HuH-7.5 (cell line): ENCODE measurements at regions not wholly inside any gene's neighbourhood (a gene's known extent, or its start where the extent isn't known, plus 50 kb on each side); places are given as distances from the start of the nearest gene placed in this dataset.

Experiments used
- DNase-seq: peaks from one replicate; pipeline ENCODE4 v3.0.0; 2011; ENCODE audit warnings: low spot score

- DNase-seq = no peak
Measured at GRCh38 chr9:85428230-85428629, 313.5 kb downstream of the AGTPBP1 start.

DNA sequence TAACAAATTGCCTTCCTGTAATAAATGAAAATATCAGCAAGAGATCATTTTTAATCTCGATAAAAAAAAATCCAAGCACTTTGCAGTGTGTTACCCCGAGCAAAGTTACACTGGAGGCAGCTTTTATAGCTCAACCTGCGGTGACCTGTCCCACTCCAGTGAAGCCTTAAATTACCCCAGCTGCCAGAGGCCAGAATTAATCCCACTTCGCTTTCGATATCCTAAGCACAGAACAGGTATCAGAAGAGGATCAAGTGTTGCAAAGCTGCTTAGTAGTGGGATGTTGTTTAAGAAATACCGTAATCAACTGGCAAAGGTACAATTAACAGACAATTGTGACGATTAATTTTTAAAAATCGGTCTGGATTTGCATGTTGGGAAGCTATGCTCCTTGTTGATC, 314.0 kb downstream of the AGTPBP1 start:
- no peak for DNase-seq

- peak; percentile 57 for DNase-seq
Measured at GRCh38 chr9:85425153-85425611, 316.6 kb downstream of the AGTPBP1 start.

DNA sequence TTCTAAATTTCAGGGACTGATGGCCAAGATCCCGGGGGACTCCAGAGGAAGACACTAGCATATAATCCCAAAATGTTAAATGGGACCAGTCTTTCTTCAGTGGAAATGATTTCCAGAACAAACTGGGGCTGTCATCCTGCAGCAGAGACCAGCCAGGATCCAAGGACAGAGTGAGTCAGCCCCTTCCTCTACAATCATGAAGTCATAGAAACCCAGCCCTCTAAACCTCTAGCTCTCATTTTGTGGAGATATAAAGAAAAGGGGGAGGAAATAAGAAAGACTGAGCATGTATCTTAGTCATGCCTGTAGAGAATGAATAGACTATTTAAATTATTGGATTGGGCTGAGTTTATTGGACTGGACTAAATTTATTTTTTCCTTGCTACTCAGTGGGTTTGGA, 318.3 kb downstream of the AGTPBP1 start:
- no peak for DNase-seq

GRCh38 chr9:85421641-85422040, 320.1 kb downstream of the AGTPBP1 start:
- DNase-seq = no peak

- DNase-seq = no peak
Measured at GRCh38 chr9:85420750-85421149, 321.0 kb downstream of the AGTPBP1 start.

DNA sequence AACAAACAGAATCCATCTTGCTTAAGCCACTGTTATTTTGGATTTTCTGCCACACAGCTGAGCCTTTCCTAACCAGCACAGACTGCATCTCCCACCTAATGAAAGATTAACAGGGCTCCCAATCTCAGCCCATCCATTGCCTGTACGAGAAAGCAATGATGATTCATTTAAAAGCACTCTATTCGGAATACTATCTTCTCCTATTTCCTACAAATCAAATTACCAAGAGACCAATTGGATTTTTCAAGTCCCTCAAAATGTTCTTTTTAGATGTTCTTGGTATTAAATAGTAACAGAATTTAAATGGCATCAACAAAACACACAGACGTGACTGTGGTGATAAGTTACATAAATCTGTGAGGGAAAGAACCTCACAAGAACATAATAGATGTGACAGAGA, 324.1 kb downstream of the AGTPBP1 start:
- DNase-seq = no peak

DNA sequence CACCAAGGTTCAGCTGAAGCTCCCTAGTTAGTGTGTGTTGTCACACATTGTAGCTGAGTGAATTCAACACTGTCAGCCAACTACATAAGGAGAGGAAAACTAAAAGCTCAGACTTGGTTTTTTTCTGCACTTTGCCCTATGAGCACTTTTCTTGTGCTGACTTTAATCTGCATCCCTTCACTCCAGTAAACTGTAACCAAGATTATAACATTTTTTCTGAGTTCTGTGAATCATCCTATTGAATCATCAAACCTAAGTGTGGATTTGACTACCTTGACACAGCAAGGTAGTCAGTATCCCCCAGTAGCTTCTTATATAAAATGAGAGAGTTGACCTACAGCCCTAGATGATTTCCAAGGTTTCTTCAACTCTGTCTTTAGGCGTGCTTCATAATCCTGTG, 325.0 kb downstream of the AGTPBP1 start:
- DNase-seq = no peak

DNA sequence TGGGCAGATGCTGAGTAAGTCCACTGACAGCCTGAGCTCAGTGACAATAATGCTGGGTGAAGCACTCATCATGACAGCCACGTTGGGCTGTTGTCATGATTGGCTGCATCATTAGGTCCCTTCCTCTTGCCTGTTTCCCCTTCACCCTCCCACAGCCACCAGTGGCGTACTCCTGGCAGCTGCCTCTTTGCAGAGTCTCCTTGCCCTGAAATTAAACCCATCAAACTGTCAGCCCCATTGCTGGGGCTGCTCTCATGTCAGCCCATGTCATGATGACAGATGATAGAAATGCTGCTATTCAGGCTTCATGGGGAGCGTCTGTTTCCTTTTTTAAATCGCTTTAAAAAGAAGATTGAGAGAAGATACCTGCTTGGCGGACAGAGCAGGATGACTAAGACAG, 327.4 kb downstream of the AGTPBP1 start:
- DNase-seq = no peak

DNA sequence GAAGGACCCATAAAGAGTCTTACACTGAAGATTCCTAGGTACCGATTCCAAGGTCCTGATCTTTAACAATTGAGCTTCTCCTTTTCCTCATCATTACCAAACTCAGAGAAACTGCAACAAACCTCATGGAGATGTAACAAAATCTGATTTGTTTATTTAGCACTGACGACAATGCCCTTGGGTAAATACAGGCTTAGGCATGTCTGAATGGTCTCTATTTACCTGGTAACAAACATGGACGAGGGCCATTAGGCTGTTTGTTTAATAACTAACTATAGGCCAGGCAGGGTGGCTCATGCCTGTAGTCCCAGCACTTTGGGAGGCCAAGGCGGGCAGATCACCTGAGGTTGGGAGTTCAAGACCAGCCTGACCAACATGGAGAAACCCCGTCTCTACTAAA, 333.3 kb downstream of the AGTPBP1 start:
- DNase-seq = no peak

DNA sequence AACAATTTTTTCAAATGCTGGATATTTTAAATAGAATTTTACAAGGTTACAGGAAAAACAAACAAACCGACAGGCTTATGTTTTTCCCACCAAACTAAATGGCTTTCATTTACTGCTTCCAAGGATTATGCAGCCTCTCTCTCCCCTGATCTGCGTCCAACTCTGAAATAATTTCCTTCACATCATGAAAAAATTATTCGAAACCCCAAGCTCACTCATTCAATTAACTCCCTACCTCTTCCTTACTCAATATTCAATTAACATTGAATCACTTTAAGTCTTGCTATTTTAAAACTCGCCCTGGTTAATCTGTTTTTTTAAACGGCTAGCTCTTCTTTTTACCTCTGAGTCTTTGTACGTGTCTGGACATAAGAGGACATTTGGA, 336.2 kb downstream of the AGTPBP1 start:
- no peak for DNase-seq

GRCh38 chr9:85404911-85405565, 336.7 kb downstream of the AGTPBP1 start:
- DNase-seq = no peak

- DNase-seq = no peak
Measured at GRCh38 chr9:85402551-85402950, 339.2 kb downstream of the AGTPBP1 start.

DNA sequence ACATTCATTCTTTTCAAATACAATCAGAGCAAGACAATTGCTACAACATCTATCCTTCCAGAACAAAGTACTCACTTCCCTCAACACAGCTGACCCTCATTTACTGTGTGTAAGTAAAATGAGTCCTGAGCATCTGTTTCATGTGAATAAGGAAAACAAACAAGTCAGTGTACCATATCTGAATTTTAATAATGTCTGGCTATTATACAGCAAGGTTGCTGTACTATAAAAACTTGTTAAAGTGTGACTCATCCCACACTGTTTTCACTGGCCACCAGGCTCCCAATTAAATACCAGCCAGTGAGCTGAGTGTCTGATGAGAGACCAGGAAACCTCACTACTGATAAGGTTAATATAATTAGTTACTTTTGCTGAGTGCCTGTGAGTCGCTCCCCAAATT, 339.8 kb downstream of the AGTPBP1 start:
- DNase-seq = no peak

DNA sequence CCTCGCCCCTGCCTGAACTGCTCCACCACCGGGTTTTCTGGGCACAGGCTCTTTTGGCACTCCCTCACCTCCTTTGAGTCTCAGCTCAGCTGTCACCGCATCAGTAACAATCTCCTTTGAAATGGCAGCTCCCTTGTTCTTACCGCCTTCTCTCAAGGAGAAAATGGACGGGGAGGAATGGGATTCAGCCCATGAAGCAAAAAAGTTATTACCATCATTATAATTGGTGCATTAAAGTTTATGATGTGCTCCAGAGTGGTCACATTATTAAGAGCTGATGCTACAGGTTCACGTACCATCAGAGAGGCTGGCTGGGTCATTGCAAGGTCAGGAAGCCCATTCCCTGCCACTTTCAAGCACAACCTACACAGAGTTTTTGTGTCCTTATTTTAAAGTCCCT, 344.7 kb downstream of the AGTPBP1 start:
- no peak for DNase-seq

DNA sequence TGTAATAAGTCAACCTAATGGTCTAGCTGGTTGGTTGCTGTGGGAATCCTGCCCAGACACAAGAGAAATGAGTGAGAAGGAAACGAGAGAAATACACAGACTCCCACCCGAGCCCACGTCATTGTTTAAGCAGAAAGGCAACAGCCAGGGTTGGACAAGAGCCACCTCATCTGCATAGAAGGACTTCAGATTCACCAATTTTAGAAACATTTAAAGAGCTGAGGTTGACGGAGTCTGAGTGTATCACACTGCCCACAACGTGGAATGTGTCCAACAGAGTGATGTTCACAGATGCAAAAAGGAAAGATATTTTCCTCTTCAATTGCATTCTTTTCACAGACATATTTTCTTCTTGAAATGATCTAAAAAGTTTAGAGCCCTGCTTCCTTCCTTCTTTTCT, 349.5 kb downstream of the AGTPBP1 start:
- DNase-seq = no peak

DNA sequence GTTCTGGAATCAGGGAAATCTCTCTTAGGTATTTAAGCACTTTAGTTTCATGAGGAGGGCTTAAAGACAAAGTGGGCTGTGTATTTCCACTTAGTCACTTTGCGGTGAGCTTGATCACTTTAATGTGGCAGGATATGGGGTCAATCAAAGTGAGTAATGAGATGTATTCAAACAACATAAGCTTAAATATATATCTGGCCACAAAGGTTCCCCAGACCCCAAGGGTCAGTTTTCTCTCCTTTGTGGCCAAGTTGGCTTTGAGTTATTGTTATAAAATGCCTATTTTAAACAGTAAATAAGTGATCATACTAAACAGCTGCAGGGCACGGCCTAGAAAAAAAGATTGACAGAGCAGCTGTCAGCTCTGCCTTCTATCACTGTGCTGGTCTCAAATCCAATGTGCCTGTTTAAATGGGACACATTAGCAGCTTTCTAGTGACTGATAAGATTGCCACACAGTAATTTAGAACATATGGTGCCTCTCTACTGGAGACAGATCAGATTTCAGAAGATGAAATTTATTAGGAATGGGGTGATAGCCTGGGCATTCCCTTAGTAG, 363.9 kb downstream of the AGTPBP1 start:
- no peak for DNase-seq

GRCh38 chr9:85368781-85369180, 373.0 kb downstream of the AGTPBP1 start:
- no peak for DNase-seq

- no peak for DNase-seq
Measured at GRCh38 chr9:85359161-85359560, 382.6 kb downstream of the AGTPBP1 start.

DNA sequence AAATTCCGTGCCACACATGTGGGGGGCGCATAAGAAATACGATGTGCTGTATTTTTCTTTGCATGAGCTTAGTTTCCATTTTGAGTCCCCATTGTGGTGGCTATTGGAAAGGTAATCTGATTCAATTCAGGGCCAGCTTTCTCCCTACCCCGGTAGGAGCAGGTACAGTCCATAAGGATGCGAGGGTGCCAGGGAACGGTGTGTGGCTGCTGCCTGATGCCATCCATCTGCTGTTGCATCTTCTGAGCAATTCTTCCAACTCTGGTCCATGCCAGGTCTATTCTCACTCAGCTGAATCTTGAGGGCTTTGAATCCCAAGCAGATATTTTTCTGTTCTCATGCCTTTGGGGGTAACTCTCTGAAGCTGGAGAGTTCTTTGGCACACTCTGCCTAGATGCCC, 392.7 kb downstream of the AGTPBP1 start:
- no peak for DNase-seq

DNA sequence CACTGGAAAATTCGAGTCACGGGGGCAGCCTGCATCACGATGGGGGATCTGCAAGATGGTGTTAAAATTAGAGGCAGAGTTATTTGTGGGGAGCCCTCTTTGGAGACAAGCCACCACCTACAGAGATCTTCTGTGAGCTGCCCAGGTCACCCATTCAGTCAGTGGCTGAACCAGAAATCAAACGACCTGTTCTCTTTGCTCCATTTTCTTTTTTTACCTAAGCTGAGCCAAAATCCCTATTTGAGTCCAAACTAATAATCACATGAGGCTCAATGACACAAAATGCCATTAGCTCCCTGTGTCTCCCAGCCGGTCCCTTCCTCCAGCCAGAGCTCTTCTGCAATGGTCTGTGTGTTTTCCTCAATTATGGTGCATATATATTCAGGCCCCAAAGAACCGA, 394.2 kb downstream of the AGTPBP1 start:
- DNase-seq = no peak

- no peak for DNase-seq
Measured at GRCh38 chr9:85344901-85345300, 396.9 kb downstream of the AGTPBP1 start.

- no peak for DNase-seq
Measured at GRCh38 chr9:85339338-85339737, 402.4 kb downstream of the AGTPBP1 start.

- DNase-seq = no peak
Measured at GRCh38 chr9:85334228-85334627, 407.5 kb downstream of the AGTPBP1 start.
